ENCODE measurements at regions not wholly inside any gene's neighbourhood (a gene's known extent, or its start where the extent isn't known, plus 50 kb on each side); places are given as distances from the start of the nearest gene placed in this dataset.

- POLR2A ChIA-PET (ENCODE audit: partially characterized antibody): interaction anchor here (0.9 to 1.2 kb wide), 3 partner anchors 14 to 21 kb away, joined by 3 to 5 read pairs (median 3); no protein-coding TSS in a partner anchor
Observed at GRCh38 chr7:65250216-65250615, 123.4 kb upstream of the ZNF92 start.

More at GRCh38 chr7:65250216-65250615, 123.4 kb upstream of the ZNF92 start:
- Histone ChIP-seq H3K79me2 (ENCODE audit: control insufficient read depth in 1 of 2, insufficient read depth in 2 of 2, low read length in 2 of 2) (no peaks in the 10 kb centered on the region), H3K9me3 (ENCODE audit: insufficient read depth in 2 of 2, low read depth in 1 of 2, low read length in 1 of 2) (no peaks in the 10 kb centered on the region), H4K20me1 (replicated peaks in 1 of 2; ENCODE audit: control insufficient read depth in 1 of 2, insufficient read depth in 2 of 2, low read length in 2 of 2) (no peaks in the 10 kb centered on the region), H4K8ac (ENCODE audit: extremely low read depth, insufficient read depth, low read length) (no peak overlapping the region; the same call in 1 of the 2 replicates), H3K79me1 (ENCODE audit: low read depth, low read length) (no peaks in the 10 kb centered on the region; the same call in 1 of the 2 replicates), H4K5ac (ENCODE audit: insufficient read length, low read depth, low read length) (no peak overlapping the region), H3K4me3 (ENCODE audit: extremely low read depth in 1 of 4, insufficient read depth in 2 of 4, low read depth in 3 of 4, low read length in 4 of 4) (no peak overlapping the region), H3K9ac (replicated peaks in 1 of 4; ENCODE audit: extremely low read depth in 1 of 4, low read depth in 3 of 4, low read length in 3 of 4) (no peak overlapping the region), H2BK120ac (replicated peaks; ENCODE audit: low read depth, low read length) (no peak overlapping the region), H2BK5ac (ENCODE audit: low read depth, low read length) (0 out of 2 replicates have a peak overlapping the region, but pooled peaks have one; percentile 46), H3K56ac (replicated peaks; ENCODE audit: insufficient read length, low read depth, low read length) (no peak overlapping the region), H3K18ac (ENCODE audit: extremely low read depth, low read length) (no peak overlapping the region), H4K91ac (replicated peaks; ENCODE audit: insufficient read length, low read length) (no peak overlapping the region), H3K27me3 (replicated peaks in 1 of 4; ENCODE audit: control insufficient read depth in 3 of 4, extremely low read depth in 1 of 4, insufficient read depth in 3 of 4, low read length in 3 of 4) (no peaks in the 10 kb centered on the region), H2BK20ac (ENCODE audit: low read length) (no peak overlapping the region), H3K4me2 (ENCODE audit: insufficient read depth in 1 of 2, low read depth in 2 of 2, low read length in 2 of 2) (peak overlapping the region; percentile 53 to 83; a peak in 1 of 4 replicates), H3K23me2 (ENCODE audit: low read depth, low read length) (peaks cover 3% of the 10 kb centered on the region; the same call in 1 of the 2 replicates), H3K14ac (ENCODE audit: insufficient read length) (no peak overlapping the region), H2AFZ (ENCODE audit: low read length) (no peak overlapping the region), H2BK12ac (ENCODE audit: low read depth, low read length) (no peak overlapping the region), H2BK15ac (ENCODE audit: low read length) (peak overlapping the region; percentile 8; the same call in 1 of the 2 replicates), H3K27ac (ENCODE audit: low read depth, low read length) (no peak overlapping the region), H2AK5ac (ENCODE audit: low read depth, low read length) (no peak overlapping the region), H3K36me3 (ENCODE audit: control insufficient read depth in 2 of 4, insufficient read depth in 4 of 4, low read length in 3 of 4) (no peaks in the 10 kb centered on the region), H3K4me1 (replicated peaks in 1 of 4; ENCODE audit: control insufficient read depth in 3 of 4, insufficient read depth in 4 of 4, low read length in 3 of 4) (peaks cover 0 to 8% (median 3%) of the 10 kb centered on the region in 4 experiments; a peak in 5 of 7 replicates), H3K23ac (ENCODE audit: insufficient read length) (no peak overlapping the region), H3K4ac (replicated peaks; ENCODE audit: insufficient read length, low read depth, low read length) (no peak overlapping the region)
- TF ChIP-seq SUZ12 (IDR thresholded peaks at IDR 0.05; ENCODE audit: low read length) (no peak), MAFK (IDR thresholded peaks at IDR 0.05; ENCODE audit: low read depth, low read length) (0 out of 2 replicates have a peak, but pooled peaks have one; percentile 9)
- no peak for FAIRE-seq
- DNase-seq (ENCODE audit: low read depth in 1 of 2, low spot score in 2 of 2): peak in 1 of 2 experiments; percentile 24
- WGBS, 2 experiments (ENCODE audit: extremely low coverage in 1 of 2, insufficient coverage in 1 of 2, insufficient read length in 1 of 2, insufficient replicate concordance in 2 of 2, low coverage in 1 of 2, low lambda C conversion rate in 2 of 2, missing lambda C conversion rate in 1 of 2): 75% methylated on average over 3 of the region's 3 CpGs; no CpG with 5 or more reads in 1 of the 2 experiments
- CTCF ChIA-PET (ENCODE audit: partially characterized antibody): interaction anchor here (1.0 to 2.8 kb wide), 3 partner anchors 17 to 57 kb away, joined by 3 to 11 read pairs (median 4); no protein-coding TSS in a partner anchor
